Tibial artery (tissue), 4 donors: ENCODE measurements at regions not wholly inside any gene's neighbourhood (a gene's known extent, or its start where the extent isn't known, plus 50 kb on each side); places are given as distances from the start of the nearest gene placed in this dataset.

Source experiments
- DNase-seq, 2 donors: peaks; one replicate each; pipeline ENCODE4 v3.0.0-alpha.2; 2019
- H3K27ac ChIP-seq, 2 donors: fragments of 200-600 bp; sonication (generic) in 1 of 2; 1 replicate in 1 of 2; 2 replicates in 1 of 2; pipeline ENCODE4 v1.5.1; 2018 to 2019; ENCODE audit warnings: mild to moderate bottlenecking in 1 of 2
- H3K27me3 ChIP-seq, 2 donors: fragments of 200-600 bp; sonication (generic) in 1 of 2; one replicate each; pipeline versions ENCODE4 v1.5.1 to v1.6.0; 2016 to 2019
- H3K36me3 ChIP-seq, 3 donors: fragments of 200-600 bp; sonication (generic) in 2 of 3; one replicate each; pipeline ENCODE4 v1.5.1; 2016 to 2019; ENCODE audit warnings: mild to moderate bottlenecking in 2 of 3
- H3K4me1 ChIP-seq, 4 donors: fragments of 200-600 bp; sonication (generic) in 2 of 4; 1 replicate in 3 of 4; 2 replicates in 1 of 4; pipeline ENCODE4 v1.5.1; 2016 to 2019
- H3K4me3 ChIP-seq, 2 donors: fragments of 200-600 bp; sonication (generic) in 1 of 2; 1 replicate in 1 of 2; 2 replicates in 1 of 2; pipeline ENCODE4 v1.5.1; 2018 to 2019; ENCODE audit warnings: mild to moderate bottlenecking in 2 of 2
- H3K9me3 ChIP-seq, 3 donors: fragments of 200-600 bp; sonication (generic) in 1 of 3; one replicate each; pipeline ENCODE4 v1.5.1; 2016 to 2019
- intact Hi-C: fragments of 100-400 bp; cut with DNase I; formaldehyde crosslinking; loops from one replicate; pipeline ENCODE4 v1.15.0; 2023; ENCODE audit warnings: low total_unique reads
- TF ChIP-seq, protein P1 (sequence below), 2 experiments: fragments of 200-600 bp in 1 of 2; fragments of 450-650 bp in 1 of 2; IDR thresholded peaks; one replicate each; pipeline ENCODE4 v1.5.1; 2017 to 2019; ENCODE audit warnings: antibody characterized with exemption in 2 of 2, mild to moderate bottlenecking in 1 of 2, moderate library complexity in 1 of 2

DNA sequence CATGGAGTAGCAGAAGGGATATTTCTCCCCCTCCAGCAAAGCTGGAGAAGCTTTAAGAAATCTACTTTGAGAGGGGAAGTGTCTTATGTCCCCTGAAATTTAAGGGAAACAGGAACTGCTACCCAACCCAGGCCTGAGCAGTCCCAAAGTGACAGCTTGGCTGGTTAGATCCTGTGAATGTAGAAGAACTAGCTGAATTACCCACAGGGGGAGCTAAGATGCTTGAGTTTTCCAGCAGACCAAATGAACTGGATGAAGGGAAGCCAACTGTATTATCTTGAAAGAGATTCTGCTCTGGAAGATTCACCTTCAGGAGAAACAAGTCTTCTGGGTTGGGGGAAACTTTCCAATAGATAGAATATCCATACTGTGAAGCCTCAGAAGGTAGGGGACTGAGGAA, 303.3 kb upstream of the MMS22L start:
- intact Hi-C loops: no loop called here
- TF ChIP-seq, protein P1, sequence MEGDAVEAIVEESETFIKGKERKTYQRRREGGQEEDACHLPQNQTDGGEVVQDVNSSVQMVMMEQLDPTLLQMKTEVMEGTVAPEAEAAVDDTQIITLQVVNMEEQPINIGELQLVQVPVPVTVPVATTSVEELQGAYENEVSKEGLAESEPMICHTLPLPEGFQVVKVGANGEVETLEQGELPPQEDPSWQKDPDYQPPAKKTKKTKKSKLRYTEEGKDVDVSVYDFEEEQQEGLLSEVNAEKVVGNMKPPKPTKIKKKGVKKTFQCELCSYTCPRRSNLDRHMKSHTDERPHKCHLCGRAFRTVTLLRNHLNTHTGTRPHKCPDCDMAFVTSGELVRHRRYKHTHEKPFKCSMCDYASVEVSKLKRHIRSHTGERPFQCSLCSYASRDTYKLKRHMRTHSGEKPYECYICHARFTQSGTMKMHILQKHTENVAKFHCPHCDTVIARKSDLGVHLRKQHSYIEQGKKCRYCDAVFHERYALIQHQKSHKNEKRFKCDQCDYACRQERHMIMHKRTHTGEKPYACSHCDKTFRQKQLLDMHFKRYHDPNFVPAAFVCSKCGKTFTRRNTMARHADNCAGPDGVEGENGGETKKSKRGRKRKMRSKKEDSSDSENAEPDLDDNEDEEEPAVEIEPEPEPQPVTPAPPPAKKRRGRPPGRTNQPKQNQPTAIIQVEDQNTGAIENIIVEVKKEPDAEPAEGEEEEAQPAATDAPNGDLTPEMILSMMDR (IDR thresholded peaks at IDR 0.05): no peak
- Histone ChIP-seq H3K27ac (no peak overlapping the region), H3K4me3 (no peak overlapping the region), H3K36me3 (no peaks in the 10 kb centered on the region), H3K9me3 (no peaks in the 10 kb centered on the region), H3K4me1 (no peaks in the 10 kb centered on the region), H3K27me3 (no peaks in the 10 kb centered on the region)
- no peak for DNase-seq

DNA sequence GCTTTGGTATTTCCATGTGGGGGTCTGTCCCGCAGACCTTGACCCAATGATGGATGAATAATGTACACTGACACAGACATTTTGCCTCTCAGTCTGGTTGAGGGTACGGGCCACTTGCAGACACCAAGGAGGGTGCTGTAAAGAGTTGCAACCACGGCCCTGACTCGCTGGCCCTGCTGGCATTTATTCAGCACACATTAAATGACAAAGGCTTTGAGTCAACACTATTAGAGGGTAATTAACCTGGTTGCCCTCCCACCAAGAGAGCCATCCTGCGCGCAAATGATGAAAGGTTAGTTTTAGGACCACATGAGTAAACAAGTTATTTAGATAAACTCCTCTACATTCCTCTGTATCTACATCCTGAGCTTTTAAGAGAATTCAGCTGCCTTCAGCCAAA, 308.9 kb upstream of the MMS22L start:
- H3K36me3 ChIP-seq: no peaks in the 10 kb centered on the region

DNA sequence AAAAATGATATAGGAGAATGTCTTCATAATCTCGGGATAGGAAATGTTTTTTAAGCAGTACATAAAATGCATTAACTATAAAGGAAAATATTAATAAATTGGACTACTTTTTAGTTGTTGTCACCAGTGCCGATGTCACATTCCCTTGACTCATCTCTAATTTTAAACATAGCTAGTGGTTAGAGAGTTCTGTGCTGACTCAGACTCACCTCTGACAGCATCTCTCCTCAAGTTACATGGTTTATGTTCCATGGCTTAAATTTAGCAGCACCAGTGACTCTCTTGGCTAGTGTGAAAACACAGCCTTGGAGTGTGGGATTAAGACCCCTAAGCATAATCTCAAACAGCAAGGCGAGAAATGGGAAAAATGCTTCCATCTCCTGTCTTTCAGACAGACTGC, 311.8 kb upstream of the MMS22L start:
- no peak overlapping the region for H3K27ac ChIP-seq
- H3K36me3 ChIP-seq: no peaks in the 10 kb centered on the region
- TF ChIP-seq, protein P1 (IDR thresholded peaks at IDR 0.05): no peak
- no peaks in the 10 kb centered on the region for H3K9me3 ChIP-seq
- DNase-seq: no peak
- no peaks in the 10 kb centered on the region for H3K27me3 ChIP-seq
- no peak overlapping the region for H3K4me3 ChIP-seq
- no peaks in the 10 kb centered on the region for H3K4me1 ChIP-seq
- intact Hi-C loops: no loop called here

More for the DNA sequence above, 308.9 kb upstream of the MMS22L start:
- DNase-seq: no peak
- Histone ChIP-seq H3K27me3 (no peaks in the 10 kb centered on the region), H3K4me1 (no peaks in the 10 kb centered on the region), H3K9me3 (no peaks in the 10 kb centered on the region), H3K27ac (no peak overlapping the region), H3K4me3 (no peak overlapping the region)
- intact Hi-C loops: no loop called here
- TF ChIP-seq, protein P1 (IDR thresholded peaks at IDR 0.05): no peak

DNA sequence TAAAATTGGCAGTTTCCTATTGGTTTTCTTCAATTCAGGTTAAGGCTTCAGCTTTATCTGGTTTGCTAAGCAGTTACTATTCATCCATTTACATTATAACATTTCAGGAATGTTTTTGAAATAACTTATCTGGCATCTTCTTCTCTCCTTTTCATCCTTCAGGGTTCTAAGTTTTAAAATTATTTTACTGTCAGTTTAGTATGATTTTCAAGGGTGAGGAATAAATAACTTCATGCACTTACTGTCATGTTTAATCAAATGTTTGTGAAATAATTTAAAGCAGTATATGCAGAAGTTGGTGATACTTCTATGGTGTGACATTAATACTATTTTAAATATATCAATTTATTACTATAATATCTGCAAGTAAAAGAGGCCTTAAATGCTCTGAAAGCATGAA, 338.1 kb upstream of the MMS22L start:
- TF ChIP-seq, protein P1 (IDR thresholded peaks at IDR 0.05): no peak
- Histone ChIP-seq H3K27me3 (no peaks in the 10 kb centered on the region), H3K4me3 (no peak overlapping the region), H3K27ac (no peak overlapping the region), H3K9me3 (no peaks in the 10 kb centered on the region), H3K36me3 (no peaks in the 10 kb centered on the region), H3K4me1 (no peaks in the 10 kb centered on the region)
- DNase-seq: no peak
- intact Hi-C loops: no loop called here

DNA sequence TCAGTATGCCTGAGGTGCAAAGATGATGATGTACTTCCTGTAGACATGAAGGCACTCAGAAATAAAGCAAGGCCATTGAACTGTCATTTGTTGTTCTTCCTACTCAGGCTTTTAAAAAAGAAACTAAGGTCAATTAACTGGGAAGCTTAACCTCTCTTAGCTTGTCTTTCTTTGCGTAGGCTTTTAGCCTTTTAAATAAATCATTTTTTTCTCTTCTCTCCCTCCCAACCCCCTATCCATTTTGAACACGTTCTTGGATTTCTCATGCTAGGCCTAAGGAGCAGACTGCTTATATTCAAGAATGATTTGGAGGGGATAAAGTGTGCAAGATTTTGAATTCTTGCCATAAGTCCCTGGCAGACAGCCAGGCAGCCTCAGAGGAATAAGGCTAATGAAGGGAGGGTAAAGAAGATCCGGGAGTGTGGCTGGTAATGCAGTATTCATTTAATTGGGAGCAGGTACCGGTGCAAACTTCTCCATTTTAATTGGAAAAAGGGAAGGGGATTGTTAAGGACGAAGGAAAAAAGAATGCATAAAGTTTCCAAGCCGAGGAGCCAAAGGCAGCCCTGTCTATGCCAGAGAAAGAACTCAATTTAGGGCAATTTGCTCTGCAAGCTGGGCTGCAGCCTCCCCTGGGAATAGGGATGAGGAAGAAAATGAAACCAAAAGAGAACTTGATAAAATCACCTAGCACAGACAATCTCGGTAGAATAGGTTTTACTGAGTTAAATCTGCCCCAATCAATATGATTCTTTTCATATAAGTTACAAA, 343.8 kb upstream of the MMS22L start:
- Histone ChIP-seq H3K27me3 (no peaks in the 10 kb centered on the region), H3K9me3 (no peaks in the 10 kb centered on the region), H3K27ac (no peak overlapping the region), H3K4me3 (peak overlapping the region; percentile 15 to 36), H3K4me1 (peaks cover 0 to 9% (median 0%) of the 10 kb centered on the region in 4 donors), H3K36me3 (no peaks in the 10 kb centered on the region)
- TF ChIP-seq, protein P1 (IDR thresholded peaks at IDR 0.05): no peak
- intact Hi-C loops: no loop called here
- DNase-seq: no peak
